Mesenchymal stem cell (in vitro differentiated cells and primary cell): ENCODE measurements at regions not wholly inside any gene's neighbourhood (a gene's known extent, or its start where the extent isn't known, plus 50 kb on each side); places are given as distances from the start of the nearest gene placed in this dataset.

Experiments used
- DNase-seq: peaks from one replicate; pipeline ENCODE4 v3.0.0-alpha.2; 2013
- H2AFZ ChIP-seq: one replicate; pipeline ENCODE4 v1.6.1; 2013; ENCODE audit warnings: low read depth, mild to moderate bottlenecking, control low read depth, inconsistent platforms, low read length, moderate library complexity
- H2AK5ac ChIP-seq: 2 replicates; pipeline ENCODE4 v1.6.1; 2013; ENCODE audit warnings: low read length, moderate library complexity, mild to moderate bottlenecking, inconsistent platforms; ENCODE audit not compliant: severe bottlenecking
- H2BK120ac ChIP-seq: one replicate; pipeline ENCODE4 v1.6.1; 2013; ENCODE audit warnings: low read depth, mild to moderate bottlenecking, inconsistent platforms, low read length, moderate library complexity
- H2BK12ac ChIP-seq, 2 experiments: one replicate each; pipeline ENCODE4 v1.6.1; 2013; ENCODE audit warnings: inconsistent platforms in 2 of 2, low read length in 2 of 2, mild to moderate bottlenecking in 2 of 2, moderate library complexity in 2 of 2, control low read depth in 1 of 2
- H2BK15ac ChIP-seq: one replicate; pipeline ENCODE4 v1.6.1; 2013; ENCODE audit warnings: mild to moderate bottlenecking, low read depth, inconsistent platforms; ENCODE audit not compliant: poor library complexity, severe bottlenecking
- H2BK5ac ChIP-seq: 2 replicates; pipeline ENCODE4 v1.6.1; 2013; ENCODE audit warnings: low read depth, mild to moderate bottlenecking, low read length, control low read depth, inconsistent platforms; ENCODE audit not compliant: poor library complexity, severe bottlenecking
- H3K14ac ChIP-seq, 2 experiments: one replicate each; pipeline ENCODE4 v1.6.1; 2013; ENCODE audit warnings: inconsistent platforms in 2 of 2, low read length in 2 of 2, control low read depth in 1 of 2, mild to moderate bottlenecking in 1 of 2, moderate library complexity in 1 of 2
- H3K18ac ChIP-seq, 2 experiments: one replicate each; pipeline ENCODE4 v1.6.1; 2013; ENCODE audit warnings: inconsistent platforms in 2 of 2, low read length in 2 of 2, control low read depth in 1 of 2, low read depth in 1 of 2, mild to moderate bottlenecking in 1 of 2
- H3K23ac ChIP-seq, 2 experiments: one replicate each; pipeline ENCODE4 v1.6.1; 2013; ENCODE audit warnings: inconsistent platforms in 2 of 2, low read length in 2 of 2, mild to moderate bottlenecking in 2 of 2, moderate library complexity in 2 of 2, control low read depth in 1 of 2
- H3K27ac ChIP-seq: 2 replicates; pipeline ENCODE4 v1.5.1; 2013; ENCODE audit warnings: mild to moderate bottlenecking, moderate library complexity, low read length, control low read depth, inconsistent platforms; ENCODE audit not compliant: poor library complexity, severe bottlenecking
- H3K27me3 ChIP-seq, 2 experiments: 2 replicates each; pipeline versions ENCODE4 v1.6.1 to v1.7.0; 2013; ENCODE audit warnings: low read length in 2 of 2, mild to moderate bottlenecking in 2 of 2, moderate library complexity in 2 of 2, control low read depth in 1 of 2, inconsistent platforms in 1 of 2; ENCODE audit not compliant: control insufficient read depth in 1 of 2, insufficient read depth in 1 of 2
- H3K36me3 ChIP-seq, 2 experiments: 2 replicates each; pipeline versions ENCODE4 v1.6.1 to v1.7.0; 2013; ENCODE audit warnings: low read length in 2 of 2, control low read depth in 1 of 2, inconsistent platforms in 1 of 2, low read depth in 1 of 2, mild to moderate bottlenecking in 1 of 2; ENCODE audit not compliant: insufficient read depth in 2 of 2, control insufficient read depth in 1 of 2
- H3K4ac ChIP-seq, 2 experiments: one replicate each; pipeline ENCODE4 v1.6.1; 2013; ENCODE audit warnings: inconsistent platforms in 2 of 2, low read length in 2 of 2, mild to moderate bottlenecking in 2 of 2, moderate library complexity in 2 of 2, control low read depth in 1 of 2, low read depth in 1 of 2
- H3K4me1 ChIP-seq: 2 replicates; pipeline ENCODE4 v1.6.1; 2013; ENCODE audit warnings: low read depth, low read length, control low read depth; ENCODE audit not compliant: control insufficient read depth, insufficient read depth
- H3K4me2 ChIP-seq: 2 replicates; pipeline ENCODE4 v1.6.1; 2013; ENCODE audit warnings: low read length, mild to moderate bottlenecking, inconsistent platforms; ENCODE audit not compliant: poor library complexity, severe bottlenecking
- H3K4me3 ChIP-seq, 2 experiments: 2 replicates each; pipeline versions ENCODE4 v1.5.1 to v1.7.0; 2013; ENCODE audit warnings: low read length in 2 of 2, mild to moderate bottlenecking in 2 of 2, control low read depth in 1 of 2, low read depth in 1 of 2; ENCODE audit not compliant: insufficient read depth in 1 of 2
- H3K79me1 ChIP-seq: replicated peaks from 2 replicates; pipeline ENCODE4 v1.6.1; 2013; ENCODE audit warnings: mild to moderate bottlenecking, control low read depth, low read length, inconsistent platforms; ENCODE audit not compliant: poor library complexity, severe bottlenecking
- H3K9ac ChIP-seq: 2 replicates; pipeline ENCODE4 v1.7.0; 2013; ENCODE audit warnings: mild to moderate bottlenecking, low read length, moderate library complexity
- H3K9me3 ChIP-seq: 2 replicates; pipeline ENCODE4 v1.7.0; 2013; ENCODE audit warnings: mild to moderate bottlenecking, low read length; ENCODE audit not compliant: control insufficient read depth
- H4K8ac ChIP-seq: one replicate; pipeline ENCODE4 v1.6.1; 2013; ENCODE audit warnings: inconsistent platforms, mild to moderate bottlenecking, low read length, moderate library complexity
- H4K91ac ChIP-seq: one replicate; pipeline ENCODE4 v1.6.1; 2013; ENCODE audit warnings: mild to moderate bottlenecking, low read length, inconsistent platforms
- WGBS: methylation state at CpG from one replicate; pipeline ENCODE4 v1.1.7; 2013; ENCODE audit warnings: mixed read lengths; 5-methylcytosine and 5-hydroxymethylcytosine counted together

DNA sequence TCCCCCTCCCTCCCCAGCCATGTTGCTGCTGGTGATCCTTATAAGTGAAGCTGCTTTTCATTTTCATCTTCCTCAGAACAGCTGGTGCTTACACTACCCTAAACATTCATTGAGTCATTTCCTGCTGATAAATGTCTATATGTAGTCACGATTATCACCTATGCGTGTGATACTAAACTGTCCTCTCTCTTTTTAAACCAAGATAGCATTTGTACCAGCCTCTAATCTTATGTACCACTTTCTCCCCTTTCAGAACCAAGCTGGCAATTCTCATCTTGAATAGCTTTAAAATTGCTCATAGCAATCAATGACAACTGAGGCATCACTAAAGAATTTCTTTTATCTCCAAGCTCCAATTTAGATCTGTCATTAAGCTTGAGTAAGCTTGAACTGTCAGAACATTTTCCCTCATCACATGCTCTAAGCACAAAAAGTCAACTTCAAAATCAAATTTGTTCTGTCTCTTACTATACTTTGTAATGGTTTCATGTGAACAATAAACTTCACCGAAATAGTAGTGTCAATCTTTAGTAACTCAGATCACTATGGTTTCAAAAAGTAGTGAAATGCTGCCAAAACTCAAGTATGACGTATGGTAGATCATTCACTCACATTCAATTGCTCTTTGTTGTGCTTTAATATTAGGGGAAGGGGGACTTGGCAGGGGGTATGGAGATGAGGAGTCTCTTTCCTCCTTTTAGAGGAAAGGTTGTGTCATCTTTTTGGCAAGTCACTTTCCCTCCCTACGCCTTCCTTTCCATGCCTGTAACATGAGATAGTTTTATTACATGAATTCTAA is 178.1 kb upstream of the NOVA1 start:
- no peaks in the 10 kb centered on the region for H3K9me3 ChIP-seq
- no peaks in the 10 kb centered on the region for H3K27me3 ChIP-seq
- H4K8ac ChIP-seq, result no peak overlapping the region
- H2AK5ac ChIP-seq, result no peak overlapping the region
- H3K4me3 ChIP-seq, result peak overlapping the region in 1 of 2 experiments; percentile 36
- DNase-seq, result peak; percentile 67
- peak overlapping the region; percentile 56 for H3K9ac ChIP-seq
- no peak overlapping the region for H3K27ac ChIP-seq
- H3K18ac ChIP-seq, result no peak overlapping the region
- no peak overlapping the region for H2BK5ac ChIP-seq
- H2BK12ac ChIP-seq, result no peak overlapping the region
- H3K4ac ChIP-seq, result peak overlapping the region in 1 of 2 experiments; percentile 35
- H3K14ac ChIP-seq, result no peak overlapping the region
- WGBS, result under 1% methylated on average over 3 of the region's 5 CpGs
- no peak overlapping the region for H3K4me2 ChIP-seq
- H2BK15ac ChIP-seq, result no peak overlapping the region
- H3K79me1 ChIP-seq, result no peaks in the 10 kb centered on the region
- H2AFZ ChIP-seq, result no peak overlapping the region
- H3K36me3 ChIP-seq, result no peaks in the 10 kb centered on the region
- no peak overlapping the region for H4K91ac ChIP-seq
- no peak overlapping the region for H3K23ac ChIP-seq
- no peak overlapping the region for H2BK120ac ChIP-seq
- no peaks in the 10 kb centered on the region for H3K4me1 ChIP-seq

DNA sequence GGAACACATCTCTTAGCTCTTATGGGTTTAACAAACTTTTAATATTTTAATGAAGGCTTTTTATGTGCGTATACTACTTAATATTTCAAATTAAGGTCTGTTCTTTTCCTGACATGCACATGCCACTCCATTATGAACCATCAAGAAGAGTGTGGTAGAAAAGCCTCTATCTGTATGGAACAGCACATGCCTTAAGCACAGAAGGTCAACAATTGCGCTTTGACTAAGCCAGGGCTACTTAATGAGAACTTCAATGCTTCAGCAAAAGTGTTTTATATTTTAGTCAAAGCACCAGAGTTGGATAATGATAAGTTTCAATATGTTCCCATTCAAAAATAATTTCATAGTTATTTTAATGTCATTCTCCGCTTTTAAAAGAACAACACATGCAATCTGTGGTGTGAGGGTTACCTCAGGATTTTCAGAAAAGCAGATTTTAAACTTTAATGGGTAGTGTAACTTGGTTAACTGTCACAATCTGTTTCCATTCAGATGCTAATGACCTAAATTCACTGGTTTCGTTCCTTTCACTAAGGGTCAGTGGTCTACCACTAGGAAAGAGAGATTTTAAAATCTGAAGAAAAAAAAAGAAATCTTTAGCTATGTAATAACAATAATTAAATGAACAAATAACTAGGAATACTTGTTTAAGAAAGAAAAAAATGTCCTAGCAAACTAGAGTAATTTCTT is 193.4 kb upstream of the NOVA1 start:
- Histone ChIP-seq H2BK120ac (no peak overlapping the region), H2AFZ (no peak overlapping the region), H3K14ac (no peak overlapping the region), H3K4me3 (no peak overlapping the region), H3K4me2 (no peak overlapping the region), H3K23ac (no peak overlapping the region), H3K18ac (no peak overlapping the region), H2AK5ac (no peak overlapping the region), H3K4ac (no peak overlapping the region), H3K9ac (no peak overlapping the region), H3K4me1 (no peaks in the 10 kb centered on the region), H3K36me3 (no peaks in the 10 kb centered on the region), H3K79me1 (no peaks in the 10 kb centered on the region), H2BK12ac (no peak overlapping the region), H3K27me3 (no peaks in the 10 kb centered on the region), H3K9me3 (no peaks in the 10 kb centered on the region), H2BK15ac (no peak overlapping the region), H2BK5ac (no peak overlapping the region), H4K8ac (no peak overlapping the region), H4K91ac (no peak overlapping the region), H3K27ac (no peak overlapping the region)
- WGBS, result 51% methylated on average over 3 of the region's 4 CpGs
- DNase-seq, result no peak

DNA sequence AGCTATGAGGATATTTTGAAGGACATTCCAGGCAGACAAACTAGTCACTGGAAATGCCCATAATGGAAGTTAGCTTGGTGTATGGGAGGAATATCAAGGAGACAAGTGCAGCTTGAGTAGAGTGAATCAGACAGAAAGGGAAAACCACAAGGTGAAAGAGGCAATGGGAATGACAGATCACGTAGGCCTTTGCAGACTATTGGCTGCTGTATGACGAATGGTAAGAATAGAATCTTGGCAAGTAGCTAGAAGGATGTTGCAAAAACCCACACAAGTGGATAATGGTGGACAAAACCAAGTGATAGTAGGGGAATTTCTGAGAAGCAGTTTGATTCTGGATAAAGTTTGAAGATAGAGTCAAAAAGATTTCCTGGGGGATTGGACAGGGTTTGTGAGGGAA is 196.9 kb upstream of the NOVA1 start:
- H3K23ac ChIP-seq, result no peak overlapping the region
- no peak overlapping the region for H3K4me3 ChIP-seq
- H3K4me1 ChIP-seq, result no peaks in the 10 kb centered on the region
- DNase-seq, result peak; percentile 27
- H3K27me3 ChIP-seq, result no peaks in the 10 kb centered on the region
- H2BK120ac ChIP-seq, result no peak overlapping the region
- H2BK12ac ChIP-seq, result no peak overlapping the region
- 71% methylated on average over 2 of the region's 2 CpGs for WGBS
- H2AFZ ChIP-seq, result no peak overlapping the region
- H3K9me3 ChIP-seq, result no peaks in the 10 kb centered on the region
- H2AK5ac ChIP-seq, result no peak overlapping the region
- H3K4ac ChIP-seq, result no peak overlapping the region
- no peak overlapping the region for H3K18ac ChIP-seq
- H4K91ac ChIP-seq, result no peak overlapping the region
- H2BK15ac ChIP-seq, result no peak overlapping the region
- H3K27ac ChIP-seq, result no peak overlapping the region
- no peak overlapping the region for H3K9ac ChIP-seq
- H3K79me1 ChIP-seq, result no peaks in the 10 kb centered on the region
- H3K14ac ChIP-seq, result no peak overlapping the region
- H4K8ac ChIP-seq, result no peak overlapping the region
- no peak overlapping the region for H2BK5ac ChIP-seq
- H3K36me3 ChIP-seq, result no peaks in the 10 kb centered on the region
- no peak overlapping the region for H3K4me2 ChIP-seq

DNA sequence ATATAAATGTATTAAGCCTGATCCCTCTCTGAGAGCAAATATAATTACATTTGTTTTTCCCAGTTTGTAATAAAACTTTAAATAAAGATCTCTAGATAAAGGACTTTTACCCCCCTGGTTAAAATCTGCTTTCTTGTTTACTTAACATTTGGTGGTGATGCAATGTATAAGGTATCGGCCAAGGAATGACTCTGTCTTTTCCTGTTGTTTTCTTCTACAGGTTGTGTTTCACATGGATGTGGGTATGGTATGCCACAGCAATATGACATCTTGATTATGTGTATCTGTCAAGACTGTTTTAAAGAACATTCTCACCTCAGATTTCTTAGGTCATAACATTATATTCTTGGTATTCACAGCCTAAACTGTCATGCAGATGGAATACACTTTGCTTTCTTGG is 210.6 kb upstream of the NOVA1 start:
- Histone ChIP-seq H3K27ac (no peak overlapping the region), H2AFZ (no peak overlapping the region), H3K23ac (no peak overlapping the region), H2AK5ac (no peak overlapping the region), H3K79me1 (no peaks in the 10 kb centered on the region), H3K9ac (no peak overlapping the region), H3K9me3 (no peaks in the 10 kb centered on the region), H3K18ac (no peak overlapping the region), H3K4ac (no peak overlapping the region), H2BK12ac (no peak overlapping the region), H3K4me1 (no peaks in the 10 kb centered on the region), H2BK120ac (no peak overlapping the region), H3K4me3 (no peak overlapping the region), H2BK15ac (no peak overlapping the region), H4K91ac (no peak overlapping the region), H2BK5ac (no peak overlapping the region), H3K4me2 (no peak overlapping the region), H3K36me3 (no peaks in the 10 kb centered on the region), H3K14ac (no peak overlapping the region), H3K27me3 (no peaks in the 10 kb centered on the region), H4K8ac (no peak overlapping the region)
- no peak for DNase-seq
- 60% methylated on average over 1 of the region's 1 CpG for WGBS
